Dermis microvascular lymphatic vessel endothelial cell (primary cell): ENCODE measurements at regions not wholly inside any gene's neighbourhood (a gene's known extent, or its start where the extent isn't known, plus 50 kb on each side); places are given as distances from the start of the nearest gene placed in this dataset.

ENCODE experiments used
- DNase-seq, 2 donors: peaks; one replicate each; pipeline versions ENCODE4 v3.0.0 to v3.0.0-alpha.2; 2010; ENCODE audit warnings: low read depth in 2 of 2

DNA sequence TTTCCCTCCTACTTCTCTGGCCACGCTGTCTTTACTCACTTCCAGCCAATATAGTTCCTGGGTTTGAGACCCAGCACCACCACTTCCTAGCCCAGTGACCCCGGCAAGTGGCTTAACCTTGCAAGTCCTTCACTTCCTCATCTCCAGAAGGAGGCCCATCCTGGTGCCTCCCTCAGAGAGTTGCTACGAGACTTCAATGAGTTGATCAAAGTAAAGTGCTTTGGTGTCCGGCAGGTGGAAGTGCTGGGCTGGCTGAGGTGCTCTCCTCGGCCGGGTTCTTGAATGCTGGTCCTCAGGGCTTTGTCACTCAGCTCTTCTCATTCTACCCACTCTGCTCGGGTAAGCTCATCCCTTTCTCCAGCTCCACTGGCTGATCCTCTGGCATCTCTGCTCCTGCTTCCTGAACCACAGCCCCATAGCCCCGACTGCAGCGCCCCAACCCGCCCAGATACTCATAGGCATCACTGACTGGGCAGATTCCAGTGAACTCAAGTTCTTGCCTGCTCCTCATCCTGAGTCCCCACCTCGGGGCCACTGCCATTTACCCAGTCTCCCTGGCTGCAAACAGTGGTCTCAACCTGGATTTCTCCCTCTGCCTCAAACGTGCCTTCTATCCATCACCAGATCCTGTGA is 75.8 kb upstream of the WNT4 start:
- no peak for DNase-seq

DNA sequence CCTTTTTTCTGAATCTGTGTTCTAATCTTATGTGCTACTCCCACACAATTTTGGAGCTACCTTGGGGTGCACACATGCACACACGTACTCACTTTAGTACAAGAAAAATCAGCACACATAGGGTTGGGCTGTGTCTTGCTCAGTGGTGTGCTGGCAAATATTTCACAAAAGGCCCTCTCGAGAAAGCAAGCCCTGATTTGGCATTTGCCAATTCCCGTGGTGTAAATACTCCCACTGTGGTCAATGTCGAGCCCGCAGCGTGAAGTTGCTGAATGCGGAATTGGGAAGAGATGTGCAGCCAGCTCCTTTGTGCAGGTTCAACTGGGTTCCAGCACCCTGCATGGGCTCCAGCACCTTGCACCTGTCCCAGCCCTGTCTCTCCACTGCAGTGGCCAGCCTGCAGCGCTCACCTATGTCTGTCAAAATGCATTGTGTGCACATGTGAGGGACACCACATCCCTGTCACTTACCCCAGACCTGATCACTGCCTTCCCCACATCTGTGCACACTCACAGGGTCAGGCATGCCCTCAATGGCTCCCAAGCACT is 78.4 kb upstream of the WNT4 start:
- no peak for DNase-seq

DNA sequence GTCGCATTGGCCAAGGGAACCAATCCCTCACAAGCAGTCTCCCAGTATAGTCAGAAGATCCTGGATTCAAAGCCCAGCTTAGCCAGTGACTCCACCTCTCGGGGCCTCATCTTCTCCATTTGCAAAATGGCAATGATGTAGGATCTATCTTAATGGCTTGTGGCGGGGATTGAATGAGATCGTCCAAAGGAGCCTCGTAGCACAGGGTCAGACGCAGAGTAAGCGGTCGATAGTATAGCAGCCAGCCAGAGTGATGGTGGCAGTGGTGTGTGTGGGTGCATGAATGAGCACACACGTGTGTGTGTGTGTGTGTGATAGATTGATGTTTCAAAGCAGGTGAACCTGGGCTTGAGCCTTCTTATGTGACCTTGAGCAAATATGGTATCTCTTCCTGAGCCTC is 79.8 kb upstream of the WNT4 start:
- no peak for DNase-seq

DNA sequence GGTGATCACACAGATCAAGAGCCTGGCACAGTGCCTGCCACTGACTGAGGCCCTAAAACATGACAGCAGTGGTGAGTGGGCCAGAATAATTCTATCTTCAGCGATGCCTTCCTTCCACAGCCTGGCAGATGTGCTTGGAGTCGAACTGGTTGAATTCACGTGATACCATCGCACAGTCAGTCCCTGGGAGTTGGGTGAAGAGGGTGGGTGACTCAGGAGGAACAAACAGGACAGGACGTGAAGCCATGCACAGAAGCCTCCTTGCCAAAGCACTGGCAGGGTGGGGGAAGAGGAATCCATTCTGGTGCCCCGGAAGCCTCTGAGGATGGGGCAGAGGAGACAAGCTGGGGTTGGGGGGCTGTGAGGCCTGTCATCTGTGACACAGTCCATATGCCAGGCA is 80.3 kb upstream of the WNT4 start:
- no peak for DNase-seq

DNA sequence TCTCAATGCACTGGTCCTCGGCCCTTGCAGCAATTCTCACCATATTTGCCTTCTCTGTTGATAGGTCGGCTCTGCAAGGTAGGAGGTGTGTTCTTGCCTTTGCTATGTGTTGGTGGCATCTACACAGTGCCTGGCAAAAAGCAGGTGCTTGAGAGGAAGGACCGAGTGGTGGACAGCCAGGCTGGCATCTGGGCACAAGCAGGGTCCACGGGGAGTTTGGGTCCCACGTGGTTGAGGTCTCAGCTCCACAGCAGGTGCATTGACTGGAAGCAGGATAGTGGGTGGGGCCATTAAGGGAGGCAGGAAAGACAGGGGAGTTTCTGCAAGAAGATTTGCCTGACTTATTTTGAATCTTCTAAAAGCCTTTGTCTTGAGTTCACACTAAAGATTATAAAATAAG is 81.2 kb upstream of the WNT4 start:
- DNase-seq, result no peak

DNA sequence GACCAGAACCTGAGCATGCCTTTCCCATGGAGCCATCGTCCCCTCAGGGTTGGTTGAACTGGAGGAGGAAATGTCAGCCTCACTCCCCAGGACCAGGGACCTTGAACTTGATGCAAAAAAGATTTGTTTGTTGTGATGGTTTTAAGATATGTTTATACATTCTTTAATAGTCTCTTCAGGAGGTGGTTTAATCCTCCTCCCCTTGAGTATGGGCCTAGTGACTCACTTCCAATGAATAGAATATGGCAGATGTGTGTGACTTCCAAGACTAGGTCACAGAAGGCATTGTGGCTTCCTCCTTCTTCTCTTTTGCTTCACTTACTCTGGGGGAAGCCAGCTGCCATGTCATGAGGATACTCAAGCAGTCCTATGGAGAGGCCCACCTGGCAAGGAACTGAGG is 81.7 kb upstream of the WNT4 start:
- DNase-seq, result no peak

DNA sequence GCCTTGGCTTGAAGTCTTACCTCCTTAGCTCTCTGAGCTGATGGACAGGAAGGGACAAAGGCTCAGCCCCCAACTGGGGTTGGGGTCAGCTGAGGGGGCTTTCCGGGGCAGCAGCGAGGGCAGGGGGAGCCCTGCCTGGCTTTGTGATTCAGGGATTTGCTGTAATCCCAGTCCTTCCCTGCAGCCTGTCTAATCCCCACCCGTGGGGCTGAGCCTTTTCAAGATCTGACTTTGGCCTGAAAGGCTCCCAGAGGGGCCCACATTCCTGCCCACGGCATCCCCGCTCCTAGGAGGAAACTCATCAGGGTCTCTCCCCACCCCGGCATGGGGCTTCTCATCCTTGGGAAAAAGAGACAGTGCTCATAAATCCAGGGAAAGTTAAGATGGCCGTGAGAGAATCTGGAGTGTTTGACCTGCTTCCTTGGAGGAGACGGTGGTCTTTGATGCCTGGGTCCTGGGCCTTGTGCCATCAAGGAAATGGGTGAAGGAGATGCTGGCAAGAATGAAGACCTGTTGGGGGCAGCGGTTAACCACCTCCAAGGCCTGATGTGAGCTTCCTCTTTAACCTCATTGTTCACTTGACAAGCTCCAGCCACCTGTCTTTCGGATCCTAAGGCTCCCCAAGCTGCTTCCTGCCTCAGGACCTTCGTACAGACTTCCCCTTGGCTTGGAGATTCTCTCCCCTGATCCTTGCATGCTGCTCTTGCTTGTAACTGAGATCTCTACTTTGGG is 83.1 kb upstream of the WNT4 start:
- DNase-seq, result no peak

DNA sequence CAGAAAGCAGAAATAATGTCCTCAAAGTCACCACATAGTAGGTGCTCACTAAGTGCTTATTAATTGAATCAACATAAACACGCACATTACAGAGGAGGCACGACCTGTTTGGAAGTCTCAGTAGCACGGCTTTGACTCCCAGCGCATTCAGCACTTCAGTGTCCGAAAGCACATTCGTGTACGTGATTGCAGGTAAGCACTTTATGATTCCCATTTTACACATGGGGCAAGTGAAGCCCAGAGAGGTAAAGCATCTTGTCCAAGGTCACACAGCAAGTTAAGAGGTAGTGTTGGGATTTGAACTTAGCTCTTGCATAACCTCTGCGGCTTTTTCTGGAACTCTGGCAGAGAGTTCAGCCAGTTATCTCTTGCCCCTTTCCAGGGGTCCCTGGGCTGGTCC is 85.2 kb upstream of the WNT4 start:
- no peak for DNase-seq

DNA sequence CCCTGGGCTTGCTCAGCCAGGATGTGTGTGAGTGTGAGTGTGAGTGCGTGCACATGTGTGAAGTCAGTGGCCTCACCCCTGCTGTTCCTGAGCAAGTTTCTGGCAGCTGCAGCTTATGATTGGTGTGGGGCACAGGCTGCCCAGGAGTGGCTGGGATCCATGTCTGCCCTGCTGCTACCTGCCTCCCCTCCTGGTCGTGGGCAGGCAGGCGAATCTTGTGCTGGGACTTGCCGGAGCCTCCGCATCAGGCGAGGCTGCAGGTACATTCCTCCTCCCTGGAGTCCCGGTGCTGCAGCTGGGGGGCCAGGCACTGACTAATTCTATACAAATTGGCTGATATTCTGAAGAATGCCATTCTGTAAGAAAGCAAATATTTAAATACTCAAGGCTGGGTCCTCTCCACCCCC is 85.6 kb upstream of the WNT4 start:
- no peak for DNase-seq

DNA sequence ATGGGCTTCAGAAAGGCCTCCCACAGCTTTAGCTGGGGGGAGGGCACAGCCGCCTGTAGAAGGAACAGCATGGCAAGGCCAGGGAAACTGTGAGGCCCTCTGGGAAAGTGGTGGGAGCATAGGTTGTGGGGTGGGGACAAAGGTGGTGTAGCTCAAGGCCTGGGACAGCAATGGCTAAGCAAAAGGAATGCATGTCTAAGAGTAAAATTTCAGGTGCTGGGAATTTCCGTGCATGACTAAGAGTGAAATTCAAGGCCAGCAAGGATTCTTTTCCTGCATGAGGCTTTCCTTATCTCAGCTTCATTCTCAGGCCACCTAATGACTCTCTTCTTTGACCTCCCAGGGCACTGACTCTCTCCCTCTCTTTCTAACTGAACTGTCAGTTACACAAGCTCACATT is 86.5 kb upstream of the WNT4 start:
- DNase-seq, result no peak

DNA sequence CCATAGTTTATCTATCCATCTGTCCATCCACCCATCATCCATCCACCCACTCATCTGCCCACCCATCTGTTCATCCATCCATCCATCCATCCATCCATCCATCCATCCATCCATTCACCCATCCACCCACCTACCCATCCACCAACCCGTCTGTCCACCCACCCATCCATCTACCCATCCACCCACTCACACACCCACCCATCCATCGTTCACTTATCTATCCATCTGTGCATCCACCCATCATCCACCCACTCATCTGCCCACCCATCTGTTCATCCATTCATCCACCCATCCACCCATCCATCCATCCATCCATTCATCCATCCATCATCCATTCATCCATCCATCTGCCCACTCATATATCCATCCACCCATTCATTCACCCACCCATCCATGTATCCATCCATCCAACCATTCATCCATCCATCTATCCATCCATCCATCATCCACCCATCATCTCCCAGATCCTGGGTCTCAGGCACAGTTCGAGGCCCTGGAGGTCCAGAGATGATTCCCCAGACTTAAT is 88.2 kb upstream of the WNT4 start:
- DNase-seq, result no peak

DNA sequence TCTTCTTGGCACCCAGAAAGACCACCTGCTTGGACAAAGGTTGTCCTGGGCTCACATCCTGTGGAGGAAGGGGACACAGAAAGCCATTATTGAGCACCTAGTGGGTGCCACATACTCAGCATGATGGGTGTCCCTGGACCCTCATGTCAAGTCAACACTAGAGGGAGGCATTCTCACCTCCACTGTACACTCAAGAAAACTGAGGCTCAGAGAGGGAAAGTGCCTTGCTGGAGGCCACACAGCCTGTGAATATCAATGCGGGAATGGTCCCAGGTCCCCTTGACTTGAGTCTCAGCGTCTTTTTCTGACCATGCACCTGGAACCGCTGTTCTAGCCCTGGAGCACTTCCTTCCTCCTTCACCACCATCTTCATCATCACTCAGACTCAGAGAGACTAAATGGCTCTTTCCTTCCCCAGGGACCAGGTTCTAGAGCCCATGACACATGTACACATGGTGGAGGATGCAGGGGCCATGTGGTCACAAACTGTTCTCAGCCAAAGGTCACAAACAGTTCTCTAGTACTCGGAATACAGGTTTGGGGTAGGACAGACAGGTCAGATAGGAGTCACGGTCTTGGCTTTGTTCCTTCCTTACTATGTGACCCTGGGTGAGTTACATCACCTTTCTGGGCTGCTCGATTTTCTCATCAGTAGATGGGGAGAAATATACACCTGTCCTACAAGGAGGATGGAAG is 89.2 kb upstream of the WNT4 start:
- DNase-seq, result no peak

DNA sequence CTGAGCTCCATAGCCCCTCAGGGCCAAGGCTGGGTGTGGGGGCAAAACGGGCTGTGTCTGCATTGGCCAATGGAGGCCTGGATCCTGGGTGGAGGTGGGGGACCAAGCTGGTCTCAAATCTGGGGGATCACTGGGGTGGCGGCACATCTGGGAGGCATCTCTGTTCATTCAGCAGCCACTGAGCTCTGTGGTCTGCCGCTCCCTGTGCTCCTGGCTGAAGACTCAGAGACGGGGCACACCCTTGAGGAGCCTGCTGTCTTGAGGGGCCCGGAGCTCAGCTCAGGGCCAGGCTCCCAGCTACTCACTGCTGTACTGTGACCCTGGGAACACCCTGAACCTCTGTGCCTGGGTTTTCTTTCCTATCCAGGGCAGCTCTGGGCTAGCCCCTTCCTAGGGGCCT is 90.3 kb upstream of the WNT4 start:
- no peak for DNase-seq

DNA sequence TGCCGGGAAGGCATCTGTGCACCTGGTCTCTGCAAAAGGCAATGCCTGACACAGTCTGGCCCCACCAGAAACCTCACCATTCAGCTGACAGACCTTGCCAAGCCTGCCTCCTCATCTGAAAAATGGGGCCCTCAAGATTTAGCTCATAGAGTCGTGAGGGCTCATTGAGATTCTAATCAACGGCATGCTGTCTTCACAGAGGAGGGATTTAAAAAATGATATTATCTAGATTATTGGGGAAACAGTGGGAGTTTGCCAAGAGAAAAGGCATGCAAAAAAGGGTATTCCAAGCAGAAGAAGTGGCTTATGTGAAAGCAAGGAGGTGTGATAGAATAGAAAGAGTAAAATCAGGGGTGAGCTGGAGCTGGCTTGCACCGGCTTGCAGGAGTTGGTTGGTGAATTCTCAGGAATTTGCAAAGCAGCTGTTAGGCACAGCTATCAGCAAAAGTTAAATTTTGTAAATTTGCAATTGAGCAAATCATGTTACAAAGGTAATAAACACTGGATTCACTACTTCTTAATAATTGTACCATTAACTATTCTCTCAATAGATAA is 91.7 kb upstream of the WNT4 start:
- DNase-seq, result no peak

DNA sequence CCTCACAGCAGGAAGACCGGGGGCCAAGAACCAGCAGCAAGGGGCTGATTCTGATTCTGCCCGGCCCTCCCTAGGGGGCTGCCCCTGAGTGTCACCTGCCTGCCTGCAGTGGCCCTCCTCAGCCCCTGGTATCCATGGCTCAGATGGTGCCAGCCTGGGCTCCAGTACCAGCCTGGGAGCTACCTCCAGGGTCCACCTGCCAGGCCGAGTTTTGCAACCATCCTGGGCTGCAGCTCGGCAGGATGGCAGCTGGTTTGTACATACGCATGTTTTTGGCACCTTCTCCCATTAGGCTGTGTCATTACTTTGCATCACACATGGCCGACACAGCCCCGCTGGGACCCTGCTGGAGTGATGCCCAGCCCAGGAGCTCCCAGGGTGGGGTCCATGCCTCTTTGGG is 93.3 kb upstream of the WNT4 start:
- DNase-seq, result no peak

DNA sequence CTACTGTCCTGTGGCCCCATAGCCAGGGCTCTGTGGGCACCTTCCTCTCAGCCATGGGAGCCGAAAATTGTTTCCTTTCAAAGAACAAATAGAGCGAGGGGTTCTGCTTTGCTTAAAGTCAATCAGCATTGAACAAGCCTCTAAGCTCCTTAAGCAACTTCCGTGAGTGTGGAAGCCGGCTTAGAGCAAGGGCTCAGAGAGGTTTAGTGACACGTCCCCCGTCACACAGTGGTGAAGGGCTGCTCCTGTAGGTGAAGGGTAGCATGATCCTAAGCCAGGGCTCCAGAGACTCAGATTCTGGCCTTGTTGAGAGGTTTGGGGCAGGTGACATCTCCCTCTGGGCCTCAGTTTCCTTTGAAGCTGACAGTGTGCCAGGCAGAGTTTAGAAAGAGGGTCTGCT is 94.0 kb upstream of the WNT4 start:
- DNase-seq, result no peak

DNA sequence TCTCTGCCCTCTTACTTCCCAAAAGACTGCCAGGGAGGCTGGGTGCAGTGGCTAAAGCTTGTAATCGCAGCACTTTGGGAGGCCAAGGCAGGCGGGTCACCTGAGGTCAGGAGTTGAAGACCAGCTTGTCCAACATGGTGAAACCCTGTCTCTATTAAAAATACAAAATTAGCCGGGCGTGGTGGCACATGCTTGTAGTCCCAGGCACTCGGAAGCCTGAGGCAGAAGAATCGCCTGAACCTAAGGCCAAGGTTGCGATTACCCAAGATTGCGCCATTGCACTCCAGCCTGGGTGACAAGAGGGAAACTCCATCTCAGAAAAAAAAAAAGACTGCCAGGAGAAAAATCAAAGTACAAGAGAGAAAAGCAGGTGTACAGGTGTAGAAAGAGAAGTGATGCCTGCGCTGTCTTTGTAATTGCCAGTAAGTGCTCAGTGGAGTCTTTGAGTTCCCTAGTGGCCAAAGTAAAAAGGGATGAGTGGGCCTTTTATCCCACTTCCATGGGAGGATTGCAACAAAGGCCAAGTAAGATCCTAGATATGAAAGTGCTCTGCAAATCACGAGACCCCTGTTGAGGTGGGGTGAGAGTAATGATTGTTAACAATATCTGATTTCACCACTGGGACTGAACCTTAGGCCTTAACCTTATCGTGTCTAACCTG is 94.7 kb upstream of the WNT4 start:
- no peak for DNase-seq

DNA sequence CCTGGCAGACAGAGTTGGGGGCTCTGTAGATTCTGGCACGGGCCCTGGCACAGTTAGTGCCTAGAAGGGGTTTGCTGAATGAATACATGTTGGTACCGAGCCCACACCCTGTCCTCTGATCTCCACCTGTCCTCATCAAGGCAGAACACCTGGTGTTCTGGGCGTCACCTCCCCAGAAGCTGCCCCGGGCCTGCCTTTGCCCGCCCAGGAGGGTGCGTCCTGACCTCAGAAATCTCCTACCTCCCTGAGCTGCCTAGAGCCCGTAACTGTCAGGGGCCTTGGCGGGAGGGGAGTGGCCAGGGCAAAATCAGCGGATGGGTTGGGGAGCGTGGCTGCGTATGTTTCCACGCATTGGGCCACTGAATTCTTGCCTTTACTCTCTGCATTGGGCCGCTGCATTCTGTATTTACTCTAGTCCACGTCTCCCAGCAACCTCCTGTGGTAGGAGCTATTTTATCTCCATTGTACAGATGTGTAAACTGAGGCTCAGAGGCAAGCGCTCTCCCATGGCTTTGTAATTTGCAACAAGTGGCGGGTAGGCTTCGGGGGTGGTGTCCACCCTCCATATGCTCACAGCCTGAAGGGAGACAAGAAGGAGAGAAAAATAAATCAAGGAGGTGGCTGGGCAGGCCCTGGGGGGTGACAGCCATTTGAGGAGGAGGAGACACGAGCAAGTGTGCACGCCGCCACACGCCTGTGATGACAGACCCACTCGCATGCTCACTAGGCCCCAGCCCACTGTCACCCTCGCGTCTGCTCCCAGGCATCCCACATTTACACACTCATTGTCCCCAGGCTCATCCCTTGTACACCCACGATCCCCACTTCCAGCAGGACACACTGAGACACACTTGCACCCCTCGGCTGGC is 95.7 kb upstream of the WNT4 start:
- DNase-seq, result no peak

DNA sequence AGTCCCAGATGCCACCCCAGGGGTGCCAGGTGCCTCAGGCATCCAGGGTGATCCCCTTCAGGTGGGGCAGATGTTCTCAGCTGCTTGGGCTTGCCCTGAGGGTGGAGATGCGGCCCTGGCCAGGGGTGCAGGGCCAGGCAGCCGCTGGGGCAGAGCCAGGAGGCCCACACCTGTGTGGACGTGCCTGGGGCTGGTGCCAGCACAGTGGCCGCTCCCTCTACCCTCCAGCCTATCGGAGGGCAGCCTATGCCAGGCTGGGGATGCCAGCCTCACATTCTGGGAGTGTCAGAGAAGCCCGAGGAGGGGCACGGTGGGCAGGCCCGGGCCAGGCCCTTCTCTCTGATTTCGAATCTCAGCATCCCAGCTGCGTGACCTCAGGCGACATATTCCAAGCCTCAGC is 96.5 kb upstream of the WNT4 start:
- no peak for DNase-seq

DNA sequence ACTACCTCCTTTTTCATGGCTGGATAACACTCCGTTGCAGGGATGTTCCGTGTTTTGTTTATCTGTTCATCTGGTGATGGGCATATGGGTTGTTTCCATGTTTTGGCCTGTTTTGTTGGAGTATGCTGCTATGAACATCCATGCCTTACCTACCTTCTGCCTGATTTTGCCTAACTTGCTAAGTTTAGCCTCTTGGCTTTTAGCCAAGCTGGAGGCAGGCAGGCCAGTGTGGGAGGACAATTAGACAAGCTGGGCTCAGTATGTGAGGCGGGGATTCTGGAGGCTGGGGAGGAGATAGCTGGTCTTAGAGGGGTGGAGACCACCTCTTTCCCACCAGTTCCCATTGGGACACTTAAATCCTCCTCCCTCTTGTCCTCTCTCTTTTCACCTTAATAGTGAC is 98.4 kb upstream of the WNT4 start:
- no peak for DNase-seq

DNA sequence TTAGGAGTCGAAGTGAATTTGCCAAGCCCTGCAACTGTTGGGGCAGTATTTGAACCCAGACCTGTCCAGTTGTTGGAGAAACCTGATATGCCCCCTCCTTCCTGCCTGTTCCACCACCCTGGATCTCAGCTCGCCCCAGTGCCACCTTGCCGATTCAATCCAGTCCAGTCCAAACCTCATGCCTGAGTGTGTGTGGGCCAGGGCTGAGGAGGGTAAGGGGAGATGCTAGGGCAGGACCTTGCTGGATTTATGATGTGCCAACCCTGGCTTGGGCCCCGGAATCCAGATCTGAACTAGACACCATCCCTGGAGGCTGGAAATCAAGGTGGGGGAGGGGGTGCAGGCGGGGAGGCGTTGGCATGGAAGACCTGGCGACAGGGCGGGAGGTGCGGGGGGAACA is 98.9 kb upstream of the WNT4 start:
- no peak for DNase-seq
